ENCODE measurements at regions not wholly inside any gene's neighbourhood (a gene's known extent, or its start where the extent isn't known, plus 50 kb on each side); places are given as distances from the start of the nearest gene placed in this dataset.
A peak's percentile ranks its signal among the peaks of the same experiment; 100 is the strongest.

GRCh38 chr4:22962295-22962694 lies 269.6 kb downstream of the GBA3 start:
- TF ChIP-seq CTCF (IDR thresholded peaks at IDR 0.05) (peak in 1 of 6 experiments; percentile 12), POLR2A (IDR thresholded peaks at IDR 0.05) (no peak)
